IPS-18c (cell line): ENCODE measurements at regions not wholly inside any gene's neighbourhood (a gene's known extent, or its start where the extent isn't known, plus 50 kb on each side); places are given as distances from the start of the nearest gene placed in this dataset.
"Not testable (repeated sequence)": the region's sequence is repeated elsewhere in the genome, so short reads cannot be mapped to it uniquely, and the experiment has no call there.

Experiments
- H3K4me3 ChIP-seq: 2 replicates; pipeline ENCODE4 v1.7.0; 2013; ENCODE audit warnings: low read depth, mild to moderate bottlenecking, low read length, moderate library complexity; ENCODE audit not compliant: insufficient read depth
- H3K9me3 ChIP-seq: one replicate; pipeline ENCODE4 v1.6.1; 2013; ENCODE audit warnings: mild to moderate bottlenecking, low read length, moderate library complexity; ENCODE audit not compliant: control insufficient read depth, insufficient read depth

GRCh38 chr10:81179805-81180452, 642.2 kb downstream of the SH2D4B start:
- H3K4me3 ChIP-seq, result no peak overlapping the region
- H3K9me3 ChIP-seq, result peaks cover 3% of the 10 kb centered on the region

DNA sequence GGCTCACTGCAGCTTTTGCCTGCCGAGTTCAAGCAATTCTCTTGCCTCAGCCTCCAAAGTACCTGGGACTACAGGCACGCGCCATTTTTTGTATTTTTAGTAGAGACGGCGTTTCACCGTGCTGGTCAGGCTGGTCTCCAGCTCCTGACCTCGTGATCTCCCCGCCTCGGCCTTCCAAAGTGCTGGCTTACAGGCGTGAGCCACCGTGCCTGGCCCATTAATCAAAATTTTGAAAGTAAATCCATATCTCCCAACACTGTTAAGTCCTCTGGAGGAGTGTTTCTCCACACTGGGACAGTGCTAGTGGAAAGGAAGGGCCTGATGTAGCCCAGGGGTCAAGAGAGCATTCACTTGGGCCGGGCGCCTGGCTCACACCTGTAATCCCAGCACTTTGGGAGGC, 644.6 kb downstream of the SH2D4B start:
- H3K9me3 ChIP-seq, result peaks cover 3% of the 10 kb centered on the region
- no peak overlapping the region for H3K4me3 ChIP-seq

GRCh38 chr10:81192221-81192788, 654.6 kb downstream of the SH2D4B start:
- H3K4me3 ChIP-seq, result no peak overlapping the region
- H3K9me3 ChIP-seq, result no peaks in the 10 kb centered on the region

DNA sequence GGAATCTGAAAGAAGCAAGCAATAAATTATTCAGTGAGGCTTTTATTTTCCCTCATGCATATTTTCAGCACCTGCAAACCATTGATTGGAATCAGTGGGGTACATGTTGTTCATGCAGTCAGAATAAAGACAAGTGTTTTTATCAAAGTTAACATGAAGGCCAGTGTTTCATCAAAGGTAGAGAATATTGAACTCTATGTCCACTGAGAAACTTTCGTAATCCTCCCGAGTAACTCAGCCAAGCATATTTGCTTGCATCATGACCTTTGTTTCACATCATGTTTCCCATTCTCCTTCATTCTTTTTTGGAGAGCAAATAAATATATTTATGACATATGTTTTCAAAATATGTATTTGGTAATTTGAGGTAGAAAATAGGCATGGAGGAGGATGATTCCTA, 663.1 kb downstream of the SH2D4B start:
- Histone ChIP-seq H3K9me3 (no peaks in the 10 kb centered on the region), H3K4me3 (no peak overlapping the region)

GRCh38 chr10:81207359-81207758, 667.6 kb upstream of the NRG3 start:
- H3K4me3 ChIP-seq, result not testable (repeated sequence)

GRCh38 chr10:81213370-81213769, 661.6 kb upstream of the NRG3 start:
- Histone ChIP-seq H3K4me3 (no peak overlapping the region), H3K9me3 (no peaks in the 10 kb centered on the region)

More at GRCh38 chr10:81207359-81207758, 667.6 kb upstream of the NRG3 start:
- H3K9me3 ChIP-seq, result not testable (repeated sequence)

DNA sequence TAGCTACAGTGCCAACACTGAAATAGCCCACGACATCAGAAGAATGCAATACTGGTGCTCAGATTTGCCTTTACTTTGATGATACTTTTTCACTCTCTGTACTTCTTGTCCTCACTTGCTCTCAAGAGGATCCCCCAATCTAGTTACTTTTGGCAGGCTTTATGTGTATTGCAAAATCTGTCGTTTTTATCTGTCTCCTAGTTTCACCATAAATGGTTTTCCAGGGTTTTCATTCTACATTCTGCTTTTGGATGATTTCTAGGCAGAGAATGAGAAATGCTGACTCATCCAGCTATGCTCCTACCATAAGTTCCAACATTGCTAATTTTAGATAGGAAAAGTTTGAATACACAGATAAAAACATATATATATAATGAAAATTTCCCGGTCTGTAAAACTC, 659.5 kb upstream of the NRG3 start:
- Histone ChIP-seq H3K4me3 (no peak overlapping the region), H3K9me3 (no peaks in the 10 kb centered on the region)

GRCh38 chr10:81216949-81217348, 658.0 kb upstream of the NRG3 start:
- H3K4me3 ChIP-seq, result no peak overlapping the region
- H3K9me3 ChIP-seq, result no peaks in the 10 kb centered on the region

DNA sequence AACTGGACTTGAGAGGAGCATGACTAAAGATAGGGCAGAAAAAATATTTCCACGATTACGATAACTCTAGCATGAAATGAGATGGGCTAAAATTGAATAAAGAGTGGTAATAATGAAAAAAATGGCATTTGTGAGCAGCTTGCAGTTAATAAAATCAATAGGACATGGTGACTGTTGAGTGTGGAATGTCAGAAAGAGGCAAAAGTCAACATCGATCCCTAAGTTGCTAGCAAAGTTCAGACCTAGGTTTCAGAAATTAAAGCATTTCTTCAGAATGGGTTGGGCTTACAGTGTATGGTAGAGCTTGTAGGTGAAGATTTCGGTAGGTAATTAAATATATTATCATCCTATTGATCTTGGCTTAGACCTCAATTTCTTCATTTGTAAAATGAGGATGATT, 656.7 kb upstream of the NRG3 start:
- Histone ChIP-seq H3K4me3 (no peak overlapping the region), H3K9me3 (no peaks in the 10 kb centered on the region)

DNA sequence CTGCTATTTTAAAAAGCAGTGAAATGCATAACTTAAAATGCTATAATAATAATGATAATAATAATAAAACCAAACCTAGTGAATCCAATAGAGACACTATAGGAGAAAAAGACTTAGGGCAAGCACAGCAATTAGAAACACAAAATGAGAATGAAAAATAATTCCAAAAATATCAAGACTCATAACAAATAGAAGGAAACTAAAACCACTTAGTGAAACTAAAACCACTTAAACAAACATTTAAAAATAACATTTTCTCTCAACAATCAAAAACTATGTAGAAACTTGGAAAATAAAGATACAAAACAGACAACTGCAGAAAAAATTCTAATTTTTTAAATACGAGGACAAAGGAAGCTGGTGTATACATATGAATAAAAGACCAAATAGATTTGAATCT, 655.2 kb upstream of the NRG3 start:
- H3K4me3 ChIP-seq, result no peak overlapping the region

GRCh38 chr10:81248886-81249285, 626.1 kb upstream of the NRG3 start:
- Histone ChIP-seq H3K9me3 (no peaks in the 10 kb centered on the region), H3K4me3 (no peak overlapping the region)

More for the DNA sequence above, 655.2 kb upstream of the NRG3 start:
- no peaks in the 10 kb centered on the region for H3K9me3 ChIP-seq

GRCh38 chr10:81251457-81252115, 623.4 kb upstream of the NRG3 start:
- no peak overlapping the region for H3K4me3 ChIP-seq
- no peaks in the 10 kb centered on the region for H3K9me3 ChIP-seq

- H3K9me3 ChIP-seq, H3K4me3 ChIP-seq: not testable (repeated sequence)
Observed at GRCh38 chr10:81264991-81265390, 610.0 kb upstream of the NRG3 start.

- H3K4me3 ChIP-seq, result no peak overlapping the region
- no peaks in the 10 kb centered on the region for H3K9me3 ChIP-seq
Observed at GRCh38 chr10:81270051-81270450, 604.9 kb upstream of the NRG3 start.

DNA sequence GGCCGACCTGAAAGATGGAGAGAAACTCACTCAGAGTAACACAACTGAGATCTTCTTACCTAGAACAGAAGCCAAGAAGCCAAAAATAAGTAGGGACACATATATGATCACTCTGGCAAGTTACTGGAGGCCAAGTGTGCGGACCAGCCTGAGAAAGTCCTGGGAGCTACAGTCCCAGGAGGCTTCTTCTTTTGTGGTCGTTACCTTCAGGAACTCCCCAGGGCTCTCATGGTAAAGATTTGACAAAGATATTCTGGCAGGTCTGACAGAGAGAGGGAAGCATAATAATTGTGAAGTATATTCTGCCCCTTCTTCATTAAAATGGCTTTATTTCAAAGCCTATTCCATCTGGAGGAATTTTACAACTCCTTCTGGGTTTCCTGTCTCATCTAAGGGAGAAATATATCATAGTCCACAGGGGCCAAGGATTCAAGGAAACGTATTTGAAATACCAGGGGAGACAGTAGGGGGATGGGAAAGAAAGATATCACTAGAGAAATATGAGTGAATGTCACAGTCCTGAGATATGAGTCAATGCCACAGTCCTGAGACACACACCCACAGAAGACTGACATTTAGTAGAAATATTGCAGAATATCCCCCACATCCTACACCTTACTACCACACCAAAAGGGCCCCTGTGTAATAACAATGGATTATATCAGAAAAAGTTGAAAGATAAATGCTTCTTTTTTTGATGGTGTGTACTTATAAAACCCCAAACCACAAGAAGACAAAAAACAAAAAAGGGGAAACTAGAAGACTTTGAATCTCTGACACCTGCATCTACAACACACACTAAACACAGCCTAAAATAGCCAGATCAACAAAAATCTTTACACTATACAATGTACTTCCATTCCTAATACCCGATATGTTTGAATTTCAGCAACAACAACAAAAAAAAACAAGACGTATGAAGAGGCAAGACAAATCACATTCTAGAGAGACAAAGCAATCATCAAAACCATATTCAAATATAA, 594.2 kb upstream of the NRG3 start:
- no peaks in the 10 kb centered on the region for H3K9me3 ChIP-seq

GRCh38 chr10:81288544-81288943, 586.5 kb upstream of the NRG3 start:
- no peaks in the 10 kb centered on the region for H3K9me3 ChIP-seq
- no peak overlapping the region for H3K4me3 ChIP-seq

More for the DNA sequence above, 594.2 kb upstream of the NRG3 start:
- H3K4me3 ChIP-seq, result no peak overlapping the region

- no peaks in the 10 kb centered on the region for H3K9me3 ChIP-seq
- no peak overlapping the region for H3K4me3 ChIP-seq
Observed at GRCh38 chr10:81297292-81297691, 577.7 kb upstream of the NRG3 start.
